B cell (primary cell): ENCODE measurements at regions not wholly inside any gene's neighbourhood (a gene's known extent, or its start where the extent isn't known, plus 50 kb on each side); places are given as distances from the start of the nearest gene placed in this dataset.

Experiments used
- ATAC-seq: fragments of 200-7000 bp; cut with Tn5 transposase; one replicate; pipeline ENCODE4 v1.10.0; 2021; ENCODE audit warnings: low read depth, mild to moderate bottlenecking, moderate number of reproducible peaks, moderate library complexity
- CTCF ChIA-PET: fragments of 350-600 bp; sonication (Branson Sonifier 250); formaldehyde crosslinking; loops from one replicate; lab custom pipeline; 2021; ENCODE audit warnings: antibody characterized with exemption, inconsistent platforms; lab: Charles Lee
- POLR2A ChIA-PET: fragments of 350-600 bp; sonication (Branson Sonifier 250); formaldehyde crosslinking; loops from one replicate; lab custom pipeline; 2021; ENCODE audit warnings: antibody characterized with exemption; lab: Charles Lee
- DNase-seq: peaks from one replicate; pipeline ENCODE4 v3.0.0; 2013
- H2AFZ ChIP-seq: 2 replicates; pipeline ENCODE4 v1.6.1; 2012; ENCODE audit warnings: mild to moderate bottlenecking, low read depth, low read length; ENCODE audit not compliant: insufficient read depth, poor library complexity, severe bottlenecking
- H3K27ac ChIP-seq, 2 donors: 1 replicate in 1 of 2; 2 replicates in 1 of 2; pipeline ENCODE4 v1.5.1; 2012 to 2013; ENCODE audit warnings: low read length in 2 of 2, mild to moderate bottlenecking in 2 of 2, moderate library complexity in 1 of 2
- H3K27me3 ChIP-seq, 4 experiments: fragments of 200-600 bp in 1 of 4; sonication (generic) in 1 of 4; replicated peaks in 1 of 4; 1 replicate in 2 of 4; 2 replicates in 2 of 4; pipeline versions ENCODE4 v1.6.1 to v1.7.0; 2013 to 2016; ENCODE audit warnings: low read length in 3 of 4, mild to moderate bottlenecking in 2 of 4, mixed read lengths in 1 of 4, moderate library complexity in 1 of 4; ENCODE audit not compliant: insufficient read depth in 4 of 4, control insufficient read depth in 3 of 4; ENCODE audit errors: control extremely low read depth in 1 of 4
- H3K36me3 ChIP-seq, 2 experiments: replicated peaks in 1 of 2; 1 replicate in 1 of 2; 2 replicates in 1 of 2; pipeline versions ENCODE4 v1.6.1 to v1.7.1; 2013; ENCODE audit warnings: low read length in 1 of 2; ENCODE audit not compliant: insufficient read depth in 2 of 2, control insufficient read depth in 1 of 2; ENCODE audit errors: control extremely low read depth in 1 of 2, extremely low read depth in 1 of 2
- H3K4me1 ChIP-seq, 2 donors: fragments of 200-600 bp in 1 of 2; sonication (generic) in 1 of 2; 1 replicate in 1 of 2; 2 replicates in 1 of 2; pipeline versions ENCODE4 v1.5.1 to v1.6.1; 2013 to 2017; ENCODE audit warnings: low read length in 2 of 2; ENCODE audit not compliant: control insufficient read depth in 2 of 2, insufficient read depth in 2 of 2
- H3K4me2 ChIP-seq: replicated peaks from 2 replicates; pipeline ENCODE3; 2012; ENCODE audit warnings: mild to moderate bottlenecking, low read depth, low read length; ENCODE audit not compliant: poor library complexity, severe bottlenecking
- H3K4me3 ChIP-seq, 5 experiments: fragments of 200-600 bp in 1 of 5; sonication (generic) in 1 of 5; 1 replicate in 3 of 5; 2 replicates in 2 of 5; pipeline versions ENCODE4 v1.5.1 to v1.7.0; 2011 to 2016; ENCODE audit warnings: low read length in 4 of 5, mild to moderate bottlenecking in 4 of 5, low read depth in 2 of 5, control low read depth in 1 of 5, moderate library complexity in 1 of 5; ENCODE audit not compliant: insufficient read depth in 1 of 5; ENCODE audit errors: control extremely low read depth in 1 of 5, extremely low read depth in 1 of 5
- H3K79me2 ChIP-seq: fragments of 200-600 bp; sonication (generic); one replicate; pipeline ENCODE4 v1.6.0; 2016; ENCODE audit warnings: low read length; ENCODE audit not compliant: control insufficient read depth, insufficient read depth
- H3K9ac ChIP-seq: fragments of 200-600 bp; sonication (generic); 2 replicates; pipeline ENCODE4 v1.6.1; 2017; ENCODE audit warnings: mild to moderate bottlenecking, low read length, moderate library complexity
- H3K9me3 ChIP-seq, 3 donors: one replicate each; pipeline versions ENCODE4 v1.6.1 to v1.7.1; 2013; ENCODE audit warnings: low read length in 2 of 3; ENCODE audit not compliant: control insufficient read depth in 2 of 3, insufficient read depth in 1 of 3; ENCODE audit errors: control extremely low read depth in 1 of 3
- H4K20me1 ChIP-seq: 2 replicates; pipeline ENCODE4 v1.6.0; 2012; ENCODE audit warnings: mild to moderate bottlenecking, low read length; ENCODE audit not compliant: insufficient read depth, control insufficient read depth, poor library complexity, severe bottlenecking
- H3K27ac Mint-ChIP-seq: one replicate; pipeline ENCODE4 v1.8.0; 2021; ENCODE audit warnings: mixed read lengths
- H3K27me3 Mint-ChIP-seq: one replicate; pipeline ENCODE4 v1.8.0; 2021; ENCODE audit warnings: mixed read lengths
- H3K4me1 Mint-ChIP-seq: one replicate; pipeline ENCODE4 v1.8.0; 2021; ENCODE audit warnings: mixed read lengths
- H3K4me3 Mint-ChIP-seq: one replicate; pipeline ENCODE4 v1.8.0; 2021; ENCODE audit warnings: mixed read lengths
- H3K9me3 Mint-ChIP-seq: one replicate; pipeline ENCODE4 v1.8.0; 2022; ENCODE audit warnings: mixed read lengths; ENCODE audit not compliant: insufficient read depth
- EZH2 ChIP-seq: IDR thresholded peaks from 2 replicates; pipeline ENCODE4 v1.6.1; 2012; ENCODE audit warnings: borderline replicate concordance, low read depth, mild to moderate bottlenecking, moderate library complexity, low read length; ENCODE audit not compliant: insufficient read depth, poor library complexity, severe bottlenecking
- WGBS: methylation state at CpG from one replicate; pipeline ENCODE4 v1.1.5; 2013; ENCODE audit warnings: missing lambda C conversion rate; ENCODE audit not compliant: insufficient coverage; 5-methylcytosine and 5-hydroxymethylcytosine counted together
- intact Hi-C: fragments of 100-400 bp; cut with micrococcal nuclease; formaldehyde crosslinking; loops from one replicate; pipeline ENCODE4 v1.10.0; 2022
- TF ChIP-seq, protein P1 (sequence below): fragments of 200-600 bp; IDR thresholded peaks from one replicate; pipeline ENCODE4 v1.8.0; 2022; ENCODE audit warnings: antibody characterized with exemption, mild to moderate bottlenecking

DNA sequence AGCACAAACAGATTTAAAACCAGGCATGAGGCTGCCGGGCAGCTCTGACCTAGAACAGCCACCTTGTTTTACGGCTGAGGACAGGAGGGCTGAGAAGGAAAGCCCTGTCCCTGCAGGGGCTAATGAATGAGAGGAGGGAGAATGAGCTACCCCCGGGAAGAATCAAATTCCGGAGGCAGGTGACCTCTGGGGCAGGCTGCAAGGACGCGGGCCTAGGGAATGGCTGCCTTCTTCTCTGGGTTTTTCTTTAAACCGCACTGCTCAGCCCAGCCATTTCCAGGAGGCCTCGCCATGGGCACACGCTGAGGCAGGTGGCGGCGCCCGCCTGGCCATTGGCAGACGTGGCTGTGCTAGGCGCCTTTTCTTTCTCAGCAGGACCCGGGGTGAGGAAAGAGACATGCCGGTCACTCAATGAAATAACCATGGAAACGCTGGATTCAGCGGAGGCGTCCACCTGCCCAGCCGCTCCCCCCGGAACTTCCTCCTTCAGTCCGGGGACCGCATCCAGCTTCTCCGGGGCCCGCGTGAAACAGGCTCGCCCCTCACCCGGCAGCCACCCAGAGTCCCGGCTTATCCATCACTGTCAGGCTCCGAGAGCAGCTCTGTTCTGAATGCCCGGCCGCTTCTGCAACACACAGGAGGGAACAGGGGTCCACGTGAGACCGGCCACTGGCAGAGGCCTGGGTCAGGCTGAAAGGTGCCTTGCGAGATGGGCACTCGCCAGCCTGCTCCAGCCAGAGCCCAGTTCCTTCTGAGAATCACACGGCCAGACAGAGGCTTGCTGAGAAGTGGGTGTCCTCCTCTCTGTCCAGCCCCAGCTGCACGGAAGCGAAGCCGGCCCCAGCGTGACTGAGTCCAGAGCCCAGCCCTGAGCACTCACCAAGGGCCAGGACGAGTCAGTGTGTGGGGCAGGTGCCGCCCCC is 82.1 kb downstream of the PDGFA start:
- Mint-ChIP-seq H3K27ac (no peak overlapping the region), H3K27me3 (peaks cover 6% of the 10 kb centered on the region), H3K4me3 (no peak overlapping the region), H3K4me1 (no peaks in the 10 kb centered on the region), H3K9me3 (no peaks in the 10 kb centered on the region)
- ChIA-PET CTCF (no interaction called here), POLR2A (no interaction called here)
- intact Hi-C loops = no loop called here
- Histone ChIP-seq H4K20me1 (no peaks in the 10 kb centered on the region), H3K9me3 (peaks cover 0 to 46% (median 0%) of the 10 kb centered on the region in 3 donors), H3K27ac (no peak overlapping the region), H2AFZ (no peak overlapping the region), H3K79me2 (no peaks in the 10 kb centered on the region), H3K9ac (no peak overlapping the region), H3K4me1 (no peaks in the 10 kb centered on the region), H3K36me3 (no peaks in the 10 kb centered on the region), H3K4me3 (no peak overlapping the region), H3K27me3 (peaks cover 0 to 2% (median 0%) of the 10 kb centered on the region in 4 experiments), H3K4me2 (no peak overlapping the region)
- DNase-seq = no peak
- WGBS = 84% methylated on average over 43 of the region's 43 CpGs
- ATAC-seq = no peak
- TF ChIP-seq, protein P1, sequence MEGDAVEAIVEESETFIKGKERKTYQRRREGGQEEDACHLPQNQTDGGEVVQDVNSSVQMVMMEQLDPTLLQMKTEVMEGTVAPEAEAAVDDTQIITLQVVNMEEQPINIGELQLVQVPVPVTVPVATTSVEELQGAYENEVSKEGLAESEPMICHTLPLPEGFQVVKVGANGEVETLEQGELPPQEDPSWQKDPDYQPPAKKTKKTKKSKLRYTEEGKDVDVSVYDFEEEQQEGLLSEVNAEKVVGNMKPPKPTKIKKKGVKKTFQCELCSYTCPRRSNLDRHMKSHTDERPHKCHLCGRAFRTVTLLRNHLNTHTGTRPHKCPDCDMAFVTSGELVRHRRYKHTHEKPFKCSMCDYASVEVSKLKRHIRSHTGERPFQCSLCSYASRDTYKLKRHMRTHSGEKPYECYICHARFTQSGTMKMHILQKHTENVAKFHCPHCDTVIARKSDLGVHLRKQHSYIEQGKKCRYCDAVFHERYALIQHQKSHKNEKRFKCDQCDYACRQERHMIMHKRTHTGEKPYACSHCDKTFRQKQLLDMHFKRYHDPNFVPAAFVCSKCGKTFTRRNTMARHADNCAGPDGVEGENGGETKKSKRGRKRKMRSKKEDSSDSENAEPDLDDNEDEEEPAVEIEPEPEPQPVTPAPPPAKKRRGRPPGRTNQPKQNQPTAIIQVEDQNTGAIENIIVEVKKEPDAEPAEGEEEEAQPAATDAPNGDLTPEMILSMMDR = no peak
- TF ChIP-seq EZH2 = no peak

DNA sequence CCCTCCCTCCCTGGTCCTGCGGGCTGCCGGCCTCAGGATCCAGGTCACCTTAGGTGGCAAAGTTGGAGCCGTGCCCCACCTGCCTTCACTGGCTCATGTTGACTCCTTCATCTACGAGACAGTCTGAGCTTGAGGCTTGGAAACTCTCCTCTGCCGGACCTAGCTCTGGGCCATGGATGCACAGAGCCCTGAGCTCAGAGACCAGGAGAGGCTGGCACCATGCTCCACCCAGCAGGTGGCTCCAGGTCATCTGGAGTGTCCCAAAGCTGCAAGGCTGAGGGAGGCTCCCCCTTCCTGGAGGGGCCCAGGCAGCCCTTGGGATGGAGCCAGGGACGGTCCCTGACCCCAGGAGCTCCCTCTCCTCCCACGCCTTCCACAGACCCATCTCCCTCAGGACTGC is 81.3 kb downstream of the PDGFA start:
- Mint-ChIP-seq H3K4me1 (no peaks in the 10 kb centered on the region), H3K9me3 (no peaks in the 10 kb centered on the region), H3K4me3 (no peak overlapping the region), H3K27me3 (peaks cover 6% of the 10 kb centered on the region), H3K27ac (no peak overlapping the region)
- no peaks in the 10 kb centered on the region for H4K20me1 ChIP-seq
- POLR2A ChIA-PET = no interaction called here
- no peaks in the 10 kb centered on the region for H3K79me2 ChIP-seq
- CTCF ChIA-PET = no interaction called here
- WGBS = 91% methylated on average over 6 of the region's 7 CpGs
- no peak for DNase-seq
- no peak overlapping the region for H3K4me3 ChIP-seq
- intact Hi-C loops = no loop called here
- H3K27me3 ChIP-seq = peaks cover 0 to 2% (median 0%) of the 10 kb centered on the region in 4 experiments
- TF ChIP-seq, protein P1 = no peak
- no peak for TF ChIP-seq EZH2
- no peak overlapping the region for H3K27ac ChIP-seq
- peaks cover 0 to 45% (median 0%) of the 10 kb centered on the region in 3 donors for H3K9me3 ChIP-seq
- no peak for ATAC-seq
- no peak overlapping the region for H3K9ac ChIP-seq
- H3K4me1 ChIP-seq = no peaks in the 10 kb centered on the region
- no peak overlapping the region for H2AFZ ChIP-seq
- no peaks in the 10 kb centered on the region for H3K36me3 ChIP-seq
- no peak overlapping the region for H3K4me2 ChIP-seq
